CD14-positive monocyte (primary cell): ENCODE measurements at regions not wholly inside any gene's neighbourhood (a gene's known extent, or its start where the extent isn't known, plus 50 kb on each side); places are given as distances from the start of the nearest gene placed in this dataset.

ENCODE experiments used
- DNase-seq, 3 donors: peaks; one replicate each; pipeline ENCODE4 v3.0.0-alpha.2; 2011 to 2022
- H2AFZ ChIP-seq: 2 replicates; pipeline ENCODE4 v1.6.0; 2012; ENCODE audit warnings: mild to moderate bottlenecking, low read depth, low read length, inconsistent platforms; ENCODE audit not compliant: insufficient read depth, poor library complexity, severe bottlenecking
- H3K27ac ChIP-seq, 2 donors: 1 replicate in 1 of 2; 2 replicates in 1 of 2; pipeline ENCODE4 v1.5.1; 2012 to 2013; ENCODE audit warnings: low read length in 2 of 2, control low read depth in 1 of 2, inconsistent platforms in 1 of 2, low read depth in 1 of 2, mild to moderate bottlenecking in 1 of 2
- H3K27me3 ChIP-seq, 2 donors: one replicate each; pipeline versions ENCODE4 v1.6.0 to v1.6.1; 2011 to 2013; ENCODE audit warnings: low read length in 2 of 2; ENCODE audit not compliant: control insufficient read depth in 2 of 2, insufficient read depth in 2 of 2
- H3K36me3 ChIP-seq, 2 donors: replicated peaks in 1 of 2; 1 replicate in 1 of 2; 2 replicates in 1 of 2; pipeline versions ENCODE4 v1.5.1 to v1.6.1; 2012 to 2013; ENCODE audit warnings: low read length in 2 of 2, control low read depth in 1 of 2, inconsistent platforms in 1 of 2, mild to moderate bottlenecking in 1 of 2; ENCODE audit not compliant: insufficient read depth in 2 of 2, control insufficient read depth in 1 of 2
- H3K4me1 ChIP-seq, 2 donors: 1 replicate in 1 of 2; 2 replicates in 1 of 2; pipeline versions ENCODE4 v1.5.1 to v1.6.1; 2012 to 2013; ENCODE audit warnings: low read length in 2 of 2, control low read depth in 1 of 2, inconsistent platforms in 1 of 2, mild to moderate bottlenecking in 1 of 2, moderate library complexity in 1 of 2; ENCODE audit not compliant: insufficient read depth in 2 of 2, control insufficient read depth in 1 of 2
- H3K4me2 ChIP-seq: replicated peaks from 2 replicates; pipeline ENCODE3; 2012; ENCODE audit warnings: low read length, moderate library complexity, mild to moderate bottlenecking; ENCODE audit not compliant: poor library complexity, severe bottlenecking; ENCODE audit errors: extremely low read depth
- H3K4me3 ChIP-seq, 3 experiments: fragments of 200-600 bp in 1 of 3; sonication (generic) in 1 of 3; replicated peaks in 1 of 3; 1 replicate in 2 of 3; 2 replicates in 1 of 3; pipeline ENCODE4 v1.5.1; 2011 to 2013; ENCODE audit warnings: low read length in 3 of 3, mild to moderate bottlenecking in 3 of 3, control low read depth in 2 of 3, low read depth in 2 of 3, inconsistent platforms in 1 of 3, moderate library complexity in 1 of 3
- H3K79me2 ChIP-seq: 2 replicates; pipeline ENCODE4 v1.6.0; 2012; ENCODE audit warnings: mild to moderate bottlenecking, control low read depth, inconsistent platforms, low read length, moderate library complexity; ENCODE audit not compliant: insufficient read depth
- H3K9ac ChIP-seq: 2 replicates; pipeline ENCODE4 v1.6.0; 2017; ENCODE audit warnings: low read length, mild to moderate bottlenecking; ENCODE audit not compliant: insufficient read depth, poor library complexity, severe bottlenecking
- H3K9me3 ChIP-seq, 2 donors: replicated peaks in 1 of 2; 1 replicate in 1 of 2; 2 replicates in 1 of 2; pipeline versions ENCODE4 v1.5.1 to v1.6.1; 2012 to 2013; ENCODE audit warnings: low read length in 2 of 2, control low read depth in 1 of 2; ENCODE audit not compliant: control insufficient read depth in 1 of 2, insufficient read depth in 1 of 2
- H4K20me1 ChIP-seq: 2 replicates; pipeline ENCODE4 v1.6.0; 2012; ENCODE audit warnings: mild to moderate bottlenecking, low read length, control low read depth, moderate library complexity; ENCODE audit not compliant: insufficient read depth
- H3K27ac Mint-ChIP-seq, 7 donors: one replicate each; pipeline ENCODE4 v1.8.0; 2020; ENCODE audit warnings: mild to moderate bottlenecking in 7 of 7, mixed read lengths in 7 of 7, moderate library complexity in 6 of 7, inconsistent platforms in 2 of 7
- H3K27me3 Mint-ChIP-seq, 3 donors: one replicate each; pipeline ENCODE4 v1.8.0; 2021 to 2022; ENCODE audit warnings: low read depth in 3 of 3, mild to moderate bottlenecking in 3 of 3, mixed read lengths in 3 of 3, moderate library complexity in 3 of 3, inconsistent platforms in 1 of 3
- H3K36me3 Mint-ChIP-seq, 2 donors: one replicate each; pipeline ENCODE4 v1.8.0; 2020; ENCODE audit warnings: mixed read lengths in 2 of 2, inconsistent platforms in 1 of 2, mild to moderate bottlenecking in 1 of 2
- H3K4me1 Mint-ChIP-seq: one replicate; pipeline ENCODE4 v1.8.0; 2020; ENCODE audit warnings: mild to moderate bottlenecking, mixed read lengths
- H3K4me3 Mint-ChIP-seq, 2 donors: one replicate each; pipeline ENCODE4 v1.8.0; 2020; ENCODE audit warnings: mild to moderate bottlenecking in 2 of 2, mixed read lengths in 2 of 2, moderate library complexity in 1 of 2
- H3K9me3 Mint-ChIP-seq, 7 donors: one replicate each; pipeline ENCODE4 v1.8.0; 2020 to 2022; ENCODE audit warnings: mixed read lengths in 7 of 7, mild to moderate bottlenecking in 6 of 7, moderate library complexity in 6 of 7, inconsistent platforms in 2 of 7
- CTCF ChIP-seq: fragments of 200-600 bp; IDR thresholded peaks from one replicate; pipeline ENCODE4 v1.8.0; 2022; ENCODE audit warnings: antibody characterized with exemption, mild to moderate bottlenecking
- WGBS: methylation state at CpG from one replicate; pipeline ENCODE4 v1.1.5; 2013; ENCODE audit warnings: missing lambda C conversion rate; ENCODE audit not compliant: insufficient coverage; 5-methylcytosine and 5-hydroxymethylcytosine counted together
- intact Hi-C, 2 donors: fragments of 100-400 bp; cut with micrococcal nuclease; formaldehyde crosslinking; loops; one replicate each; pipeline versions ENCODE4 v1.15.0 to v1.15.1; 2023

- no peaks in the 10 kb centered on the region for H3K4me1 ChIP-seq
- Mint-ChIP-seq H3K27me3 (peaks cover 0 to 5% (median 1%) of the 10 kb centered on the region in 3 donors), H3K4me3 (no peak overlapping the region), H3K36me3 (no peaks in the 10 kb centered on the region), H3K27ac (no peak overlapping the region), H3K4me1 (no peaks in the 10 kb centered on the region), H3K9me3 (peaks cover 0 to 14% (median 3%) of the 10 kb centered on the region in 7 donors)
- intact Hi-C loops: no loop called here
- no peaks in the 10 kb centered on the region for H3K27me3 ChIP-seq
- H3K79me2 ChIP-seq: no peaks in the 10 kb centered on the region
- no peak overlapping the region for H3K4me3 ChIP-seq
- H3K9ac ChIP-seq: no peak overlapping the region
- no peak overlapping the region for H3K4me2 ChIP-seq
- no peak for DNase-seq
- no peak overlapping the region for H3K27ac ChIP-seq
- no peaks in the 10 kb centered on the region for H3K9me3 ChIP-seq
- no peaks in the 10 kb centered on the region for H4K20me1 ChIP-seq
- H2AFZ ChIP-seq: no peak overlapping the region
- TF ChIP-seq CTCF: no peak
- no peaks in the 10 kb centered on the region for H3K36me3 ChIP-seq
Measured at GRCh38 chr2:30003128-30003527, 81.7 kb upstream of the ALK start.

- Histone ChIP-seq H2AFZ (no peak overlapping the region), H3K4me3 (no peak overlapping the region), H3K79me2 (no peaks in the 10 kb centered on the region), H4K20me1 (no peaks in the 10 kb centered on the region), H3K27me3 (no peaks in the 10 kb centered on the region), H3K9me3 (no peaks in the 10 kb centered on the region), H3K36me3 (no peaks in the 10 kb centered on the region), H3K27ac (no peak overlapping the region), H3K4me2 (no peak overlapping the region), H3K9ac (no peak overlapping the region), H3K4me1 (no peaks in the 10 kb centered on the region)
- WGBS: 75% methylated on average over 2 of the region's 4 CpGs
- intact Hi-C loops: no loop called here
- Mint-ChIP-seq H3K9me3 (peaks cover 0 to 3% (median 0%) of the 10 kb centered on the region in 7 donors), H3K4me3 (no peak overlapping the region), H3K27ac (no peak overlapping the region), H3K4me1 (no peaks in the 10 kb centered on the region), H3K27me3 (peaks cover 3 to 6% (median 3%) of the 10 kb centered on the region in 3 donors), H3K36me3 (no peaks in the 10 kb centered on the region)
- no peak for TF ChIP-seq CTCF
- no peak for DNase-seq
Measured at GRCh38 chr2:30022444-30023071, 101.2 kb upstream of the ALK start.
